Prostate gland (tissue), 2 donors: ENCODE measurements at regions not wholly inside any gene's neighbourhood (a gene's known extent, or its start where the extent isn't known, plus 50 kb on each side); places are given as distances from the start of the nearest gene placed in this dataset.
"Not testable (repeated sequence)": the region's sequence is repeated elsewhere in the genome, so short reads cannot be mapped to it uniquely, and the experiment has no call there.

ENCODE experiments used
- DNase-seq: peaks from one replicate; pipeline ENCODE4 v3.0.0-alpha.2; 2019; ENCODE audit warnings: low spot score
- H3K27ac ChIP-seq, 2 donors: fragments of 200-600 bp; sonication (generic); 2 replicates each; pipeline ENCODE4 v1.5.1; 2017 to 2019
- H3K27me3 ChIP-seq: fragments of 200-600 bp; sonication (generic); replicated peaks from 2 replicates; pipeline ENCODE4 v1.5.1; 2019; ENCODE audit not compliant: insufficient read depth
- H3K36me3 ChIP-seq, 2 donors: fragments of 200-600 bp; sonication (generic); 1 replicate in 1 of 2; 2 replicates in 1 of 2; pipeline versions ENCODE4 v1.5.1 to v1.8.1; 2017 to 2019
- H3K4me1 ChIP-seq: fragments of 200-600 bp; sonication (generic); replicated peaks from 2 replicates; pipeline ENCODE4 v1.5.1; 2019
- H3K4me3 ChIP-seq, 2 donors: fragments of 200-600 bp; sonication (generic); 2 replicates each; pipeline ENCODE4 v1.5.1; 2017 to 2019
- H3K9me3 ChIP-seq: fragments of 200-600 bp; sonication (generic); 2 replicates; pipeline ENCODE4 v1.5.1; 2017
- CTCF ChIP-seq, 4 experiments: fragments of 200-600 bp in 2 of 4; fragments of 450-650 bp in 2 of 4; sonication (generic) in 2 of 4; IDR thresholded peaks; 1 replicate in 3 of 4; 2 replicates in 1 of 4; pipeline ENCODE4 v1.5.1; 2016 to 2019; ENCODE audit warnings: antibody characterized with exemption in 4 of 4, mild to moderate bottlenecking in 2 of 4, moderate library complexity in 2 of 4
- POLR2A ChIP-seq: fragments of 450-650 bp; IDR thresholded peaks from one replicate; pipeline ENCODE4 v1.6.1; 2016; ENCODE audit warnings: antibody characterized with exemption, mild to moderate bottlenecking
- POLR2AphosphoS5 ChIP-seq: sonication (generic); formaldehyde crosslinking; IDR thresholded peaks from one replicate; pipeline ENCODE4 v1.6.1; 2017; ENCODE audit warnings: antibody characterized with exemption
- WGBS: methylation state at CpG from one replicate; pipeline ENCODE4 v1.1.5; 2018; 5-methylcytosine and 5-hydroxymethylcytosine counted together
- intact Hi-C: fragments of 100-400 bp; cut with DNase I; formaldehyde crosslinking; loops from one replicate; pipeline ENCODE4 v1.14.2; 2022

GRCh38 chr19:20287070-20287469 lies 120.1 kb downstream of the ZNF486 start:
- intact Hi-C loops: no loop called here
- Histone ChIP-seq H3K27ac (no peak overlapping the region), H3K9me3 (no peaks in the 10 kb centered on the region), H3K27me3 (no peaks in the 10 kb centered on the region), H3K4me1 (no peaks in the 10 kb centered on the region), H3K36me3 (no peaks in the 10 kb centered on the region), H3K4me3 (no peak overlapping the region)
- 54% methylated on average over 3 of the region's 3 CpGs for WGBS
- TF ChIP-seq POLR2A (no peak), CTCF (IDR thresholded peaks at IDR 0.05) (no peak), POLR2AphosphoS5 (no peak)
- no peak for DNase-seq

- 54% methylated on average over 4 of the region's 4 CpGs for WGBS
- H3K27ac ChIP-seq, H3K27me3 ChIP-seq, H3K4me3 ChIP-seq, intact Hi-C loops, H3K4me1 ChIP-seq, H3K9me3 ChIP-seq, DNase-seq, H3K36me3 ChIP-seq: not testable (repeated sequence)
These were observed 118.9 kb downstream of the ZNF486 start for GRCh38 chr19:20285876-20286275.

- Histone ChIP-seq H3K4me3 (no peak overlapping the region), H3K9me3 (no peaks in the 10 kb centered on the region), H3K36me3 (no peaks in the 10 kb centered on the region), H3K27ac (no peak overlapping the region), H3K27me3 (no peaks in the 10 kb centered on the region), H3K4me1 (no peaks in the 10 kb centered on the region)
- WGBS: 46% methylated on average over 4 of the region's 4 CpGs
- no peak for DNase-seq
- no peak for TF ChIP-seq CTCF (IDR thresholded peaks at IDR 0.05)
- TF ChIP-seq POLR2AphosphoS5: no peak
- no peak for TF ChIP-seq POLR2A
- intact Hi-C loops: no loop called here
These were observed 112.5 kb downstream of the ZNF486 start for GRCh38 chr19:20279516-20279915.

- H3K27ac ChIP-seq: no peak overlapping the region
- no peaks in the 10 kb centered on the region for H3K4me1 ChIP-seq
- no peaks in the 10 kb centered on the region for H3K36me3 ChIP-seq
- TF ChIP-seq CTCF (IDR thresholded peaks at IDR 0.05): peak in 1 of 4 experiments; percentile 43
- no peak for TF ChIP-seq POLR2A
- no peak for TF ChIP-seq POLR2AphosphoS5
- H3K27me3 ChIP-seq: no peaks in the 10 kb centered on the region
- WGBS: 75% methylated on average over 7 of the region's 7 CpGs
- no peak for DNase-seq
- H3K9me3 ChIP-seq: no peaks in the 10 kb centered on the region
- intact Hi-C loops: no loop called here
- no peak overlapping the region for H3K4me3 ChIP-seq
These were observed 111.3 kb downstream of the ZNF486 start for GRCh38 chr19:20278342-20278741.

GRCh38 chr19:20276732-20277082 lies 109.7 kb downstream of the ZNF486 start:
- H3K9me3 ChIP-seq, H3K4me1 ChIP-seq, H3K27me3 ChIP-seq, H3K36me3 ChIP-seq, intact Hi-C loops, H3K27ac ChIP-seq, H3K4me3 ChIP-seq, DNase-seq: not testable (repeated sequence)
- WGBS: 22% methylated on average over 1 of the region's 1 CpG

- no peak overlapping the region for H3K27ac ChIP-seq
- H3K4me1 ChIP-seq: no peaks in the 10 kb centered on the region
- TF ChIP-seq CTCF (IDR thresholded peaks at IDR 0.05) (no peak), POLR2A (no peak), POLR2AphosphoS5 (no peak)
- no peak for DNase-seq
- 79% methylated on average over 9 of the region's 9 CpGs for WGBS
- H3K4me3 ChIP-seq: no peak overlapping the region
- intact Hi-C loops: no loop called here
- no peaks in the 10 kb centered on the region for H3K27me3 ChIP-seq
- H3K36me3 ChIP-seq: no peaks in the 10 kb centered on the region
- no peaks in the 10 kb centered on the region for H3K9me3 ChIP-seq
These were observed 109.2 kb downstream of the ZNF486 start for GRCh38 chr19:20276011-20276731.
